GM12878 (cell line): ENCODE measurements at regions not wholly inside any gene's neighbourhood (a gene's known extent, or its start where the extent isn't known, plus 50 kb on each side); places are given as distances from the start of the nearest gene placed in this dataset.

Source experiments
- ATAC-seq: fragments of 200-7000 bp; cut with Tn5 transposase; 3 replicates; pipeline ENCODE4 v1.9.1; 2020; ENCODE audit warnings: mild to moderate bottlenecking, moderate library complexity
- BruUV-seq: library from RNA; stranded (reverse); fragments of 400-500 nt; replicated peaks from 2 replicates; lab custom pipeline; 2021; lab: Mats Ljungman, UMichigan
- CTCF ChIA-PET: fragments of 300-600 bp; sonication (Branson Sonifier 250); formaldehyde crosslinking; extraction: SDS; loops from one replicate; lab custom pipeline; 2021; ENCODE audit warnings: inconsistent platforms; lab: Yijun Ruan, JAX
- POLR2A ChIA-PET: fragments of 350-600 bp; formaldehyde crosslinking; extraction: SDS; loops from one replicate; lab custom pipeline; 2021; ENCODE audit warnings: inconsistent platforms; lab: Charles Lee
- RAD21 ChIA-PET: fragments of 300-600 bp; sonication (Branson Sonifier 250); formaldehyde crosslinking; loops from one replicate; lab custom pipeline; 2023; ENCODE audit warnings: antibody characterized with exemption; ENCODE audit not compliant: unreplicated experiment; lab: Charles Lee
- SMC1A ChIA-PET: fragments of 300-600 bp; sonication (Branson Sonifier 250); formaldehyde crosslinking; loops from one replicate; lab custom pipeline; 2023; ENCODE audit not compliant: unreplicated experiment, uncharacterized antibody; lab: Charles Lee
- DNase-seq: peaks from one replicate; pipeline ENCODE4 v3.0.0-alpha.2; 2011; ENCODE audit warnings: low read depth, low spot score
- FAIRE-seq: peaks from 3 replicates; lab custom pipeline; 2011; peaks lifted over from hg19 to GRCh38; lab: Jason Lieb, UNC
- H2AFZ ChIP-seq: 2 replicates; pipeline ENCODE4 v1.6.0; 2011; ENCODE audit warnings: low read depth, low read length, control low read depth; ENCODE audit not compliant: control insufficient read depth
- H3K27ac ChIP-seq: 2 replicates; pipeline ENCODE4 v1.5.1; 2011; ENCODE audit warnings: control low read depth; ENCODE audit not compliant: control insufficient read depth, insufficient read depth
- H3K27me3 ChIP-seq, 2 experiments: replicated peaks in 1 of 2; 2 replicates each; pipeline versions ENCODE4 v1.6.0 to v1.6.1; 2011; ENCODE audit warnings: low read length in 1 of 2; ENCODE audit not compliant: control insufficient read depth in 2 of 2, insufficient read depth in 2 of 2
- H3K36me3 ChIP-seq, 2 experiments: 2 replicates each; pipeline ENCODE4 v1.5.1; 2011; ENCODE audit warnings: low read length in 1 of 2; ENCODE audit not compliant: control insufficient read depth in 2 of 2, insufficient read depth in 2 of 2
- H3K4me1 ChIP-seq: 2 replicates; pipeline ENCODE4 v1.6.1; 2011; ENCODE audit warnings: mild to moderate bottlenecking, low read length, moderate library complexity, mixed read lengths; ENCODE audit not compliant: control insufficient read depth, insufficient read depth
- H3K4me2 ChIP-seq: 2 replicates; pipeline ENCODE4 v1.6.0; 2011; ENCODE audit warnings: control low read depth; ENCODE audit not compliant: control insufficient read depth, insufficient read depth
- H3K4me3 ChIP-seq: fragments of 200-600 bp; sonication (generic); 2 replicates; pipeline ENCODE4 v1.5.1; 2016
- H3K79me2 ChIP-seq: 2 replicates; pipeline ENCODE4 v1.6.0; 2011; ENCODE audit warnings: low read length; ENCODE audit not compliant: control insufficient read depth, insufficient read depth
- H3K9ac ChIP-seq: 2 replicates; pipeline ENCODE4 v1.8.0; 2011; ENCODE audit warnings: low read length, control low read depth, mixed read lengths; ENCODE audit not compliant: control insufficient read depth, insufficient read depth
- H3K9me3 ChIP-seq: replicated peaks from 3 replicates; pipeline ENCODE4 v1.5.1; 2011; ENCODE audit warnings: mild to moderate bottlenecking, low read length; ENCODE audit not compliant: control insufficient read depth, insufficient read depth
- H4K20me1 ChIP-seq: 2 replicates; pipeline ENCODE4 v1.6.0; 2011; ENCODE audit not compliant: control insufficient read depth, insufficient read depth
- BRCA1 ChIP-seq: IDR thresholded peaks from 2 replicates; pipeline ENCODE4 v1.6.1; 2011; ENCODE audit warnings: low read depth, low read length, improper control_type of control experiment
- CEBPB ChIP-seq, 2 experiments: fragments of 150-350 bp in 1 of 2; IDR thresholded peaks; 2 replicates each; pipeline ENCODE4 v1.6.1; 2012 to 2014; ENCODE audit warnings: low read depth in 2 of 2, low read length in 2 of 2, borderline replicate concordance in 1 of 2, inconsistent platforms in 1 of 2
- HCFC1 ChIP-seq: fragments of 150-350 bp; IDR thresholded peaks from 2 replicates; pipeline ENCODE4 v1.6.1; 2014; ENCODE audit warnings: low read length
- MYC ChIP-seq: IDR thresholded peaks from 2 replicates; pipeline ENCODE4 v1.6.1; 2011; ENCODE audit warnings: mild to moderate bottlenecking, low read length, moderate library complexity, inconsistent platforms; ENCODE audit not compliant: insufficient read depth, insufficient replicate concordance, insufficient read length, severe bottlenecking
- SRF ChIP-seq, 2 experiments: IDR thresholded peaks; 2 replicates each; pipeline ENCODE4 v1.6.1; 2011; ENCODE audit warnings: low read depth in 2 of 2, low read length in 2 of 2, mild to moderate bottlenecking in 1 of 2, moderate library complexity in 1 of 2
- WGBS: methylation state at CpG from one replicate; pipeline ENCODE4 v1.1.6; 2016; ENCODE audit warnings: low lambda C conversion rate; ENCODE audit not compliant: insufficient replicate concordance, insufficient coverage; ENCODE audit errors: missing lambda C conversion rate; 5-methylcytosine and 5-hydroxymethylcytosine counted together
- in situ Hi-C: fragments of 300-500 bp; cut with MboI; formaldehyde crosslinking; loops from 9 replicates; pipeline ENCODE4 v1.14.3; 2018; ENCODE audit warnings: mixed read lengths
- intact Hi-C: fragments of 100-400 bp; cut with micrococcal nuclease; formaldehyde crosslinking; loops from one replicate; pipeline ENCODE4 v1.14.2; 2022; ENCODE audit not compliant: unreplicated experiment
- TF ChIP-seq, protein P1 (sequence below): fragments of 450-650 bp; IDR thresholded peaks from 2 replicates; pipeline ENCODE4 v1.6.1; 2016; ENCODE audit warnings: mild to moderate bottlenecking
- TF ChIP-seq, protein P2 (sequence below): IDR thresholded peaks from 2 replicates; pipeline ENCODE4 v1.6.1; 2012; ENCODE audit warnings: low read depth, low read length, improper control_type of control experiment

DNA sequence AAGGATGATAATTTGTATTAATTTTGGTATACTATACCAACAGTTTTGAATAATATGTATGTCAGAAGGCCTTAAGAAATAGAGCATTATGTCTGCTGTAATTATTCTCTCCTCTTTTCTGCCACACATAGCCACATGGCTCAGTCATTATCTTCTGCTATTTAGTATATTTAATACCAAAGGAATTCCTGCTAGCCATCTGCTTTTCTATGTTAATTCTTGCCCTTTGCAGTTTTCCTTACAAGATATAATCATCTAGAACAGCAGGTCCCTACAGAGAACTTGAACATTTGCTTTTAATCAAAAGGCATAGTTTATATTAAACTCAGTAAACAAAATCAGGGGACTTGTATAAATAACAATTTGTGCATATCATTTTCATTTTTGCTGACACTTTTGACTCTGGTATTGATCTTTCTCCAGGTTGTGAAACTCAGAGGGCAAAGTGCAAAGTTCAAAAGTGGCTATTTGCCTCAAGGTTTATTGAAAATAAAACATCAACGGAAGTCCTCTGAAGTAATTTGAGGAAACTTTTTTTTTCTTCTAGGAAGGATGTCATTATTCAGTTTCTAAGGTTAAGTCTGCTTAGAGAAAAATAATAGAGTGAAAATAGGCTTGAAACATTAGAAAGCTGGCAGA is 702.0 kb downstream of the KCNJ2 start (continued):
- TF ChIP-seq MYC (no peak), CEBPB (IDR thresholded peaks at IDR 0.05; ENCODE audit: borderline replicate concordance in 1 of 2, low read depth in 2 of 2, low read length in 2 of 2) (no peak), SRF (IDR thresholded peaks at IDR 0.05; ENCODE audit: low read depth in 2 of 2, low read length in 2 of 2) (no peak)
- TF ChIP-seq, protein P1, sequence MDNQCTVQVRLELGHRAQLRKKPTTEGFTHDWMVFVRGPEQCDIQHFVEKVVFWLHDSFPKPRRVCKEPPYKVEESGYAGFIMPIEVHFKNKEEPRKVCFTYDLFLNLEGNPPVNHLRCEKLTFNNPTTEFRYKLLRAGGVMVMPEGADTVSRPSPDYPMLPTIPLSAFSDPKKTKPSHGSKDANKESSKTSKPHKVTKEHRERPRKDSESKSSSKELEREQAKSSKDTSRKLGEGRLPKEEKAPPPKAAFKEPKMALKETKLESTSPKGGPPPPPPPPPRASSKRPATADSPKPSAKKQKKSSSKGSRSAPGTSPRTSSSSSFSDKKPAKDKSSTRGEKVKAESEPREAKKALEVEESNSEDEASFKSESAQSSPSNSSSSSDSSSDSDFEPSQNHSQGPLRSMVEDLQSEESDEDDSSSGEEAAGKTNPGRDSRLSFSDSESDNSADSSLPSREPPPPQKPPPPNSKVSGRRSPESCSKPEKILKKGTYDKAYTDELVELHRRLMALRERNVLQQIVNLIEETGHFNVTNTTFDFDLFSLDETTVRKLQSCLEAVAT: no peak
- TF ChIP-seq, protein P2, sequence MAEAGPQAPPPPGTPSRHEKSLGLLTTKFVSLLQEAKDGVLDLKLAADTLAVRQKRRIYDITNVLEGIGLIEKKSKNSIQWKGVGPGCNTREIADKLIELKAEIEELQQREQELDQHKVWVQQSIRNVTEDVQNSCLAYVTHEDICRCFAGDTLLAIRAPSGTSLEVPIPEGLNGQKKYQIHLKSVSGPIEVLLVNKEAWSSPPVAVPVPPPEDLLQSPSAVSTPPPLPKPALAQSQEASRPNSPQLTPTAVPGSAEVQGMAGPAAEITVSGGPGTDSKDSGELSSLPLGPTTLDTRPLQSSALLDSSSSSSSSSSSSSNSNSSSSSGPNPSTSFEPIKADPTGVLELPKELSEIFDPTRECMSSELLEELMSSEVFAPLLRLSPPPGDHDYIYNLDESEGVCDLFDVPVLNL: no peak

DNA sequence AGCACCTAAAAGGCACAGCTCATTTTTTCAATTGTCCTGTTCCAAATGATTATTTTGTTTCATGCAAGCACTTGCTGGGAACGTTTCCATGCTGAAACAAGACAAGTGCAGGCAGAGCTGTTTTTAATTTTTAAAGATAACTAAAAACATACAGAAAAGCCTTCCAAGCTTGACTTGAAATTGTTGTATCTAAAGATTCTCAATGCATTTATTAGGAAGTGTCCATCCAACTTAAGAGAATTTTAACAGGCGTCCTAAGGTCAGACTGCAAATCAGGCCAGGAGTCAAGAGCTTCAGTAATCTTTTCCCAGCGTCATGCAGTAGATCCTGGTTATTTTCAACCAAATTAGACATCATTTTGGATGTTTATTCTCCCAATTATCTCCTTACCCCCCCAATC is 702.8 kb downstream of the KCNJ2 start:
- no TSS peak for BruUV-seq
- Histone ChIP-seq H2AFZ (no peak overlapping the region), H3K79me2 (no peaks in the 10 kb centered on the region), H3K27me3 (no peaks in the 10 kb centered on the region), H3K4me1 (no peaks in the 10 kb centered on the region), H3K36me3 (no peaks in the 10 kb centered on the region), H3K27ac (no peak overlapping the region), H3K9me3 (no peaks in the 10 kb centered on the region; the same call in 2 of the 3 replicates), H3K4me3 (no peak overlapping the region), H4K20me1 (no peaks in the 10 kb centered on the region), H3K4me2 (no peak overlapping the region)
- no peak for FAIRE-seq
- ChIA-PET CTCF (interaction anchor here (0.7 kb wide), 1 partner anchor 270 kb away, joined by 3 read pairs; no protein-coding TSS in a partner anchor), POLR2A (no interaction called here), SMC1A (no interaction called here)
- ATAC-seq: no peak
- 1% methylated on average over 3 of the region's 3 CpGs for whole genome bisulfite sequencing
- DNase-seq: no peak
- intact Hi-C loops: no loop called here
- TF ChIP-seq HCFC1 (no peak), BRCA1 (no peak)
- TF ChIP-seq, all 136 proteins: peak for 0
- RAD21 ChIA-PET: no interaction called here
- in situ Hi-C loops: no loop called here
- no peak overlapping the region for H3K9ac ChIP-seq
